ENCODE measurements at regions not wholly inside any gene's neighbourhood (a gene's known extent, or its start where the extent isn't known, plus 50 kb on each side); places are given as distances from the start of the nearest gene placed in this dataset.

DNA sequence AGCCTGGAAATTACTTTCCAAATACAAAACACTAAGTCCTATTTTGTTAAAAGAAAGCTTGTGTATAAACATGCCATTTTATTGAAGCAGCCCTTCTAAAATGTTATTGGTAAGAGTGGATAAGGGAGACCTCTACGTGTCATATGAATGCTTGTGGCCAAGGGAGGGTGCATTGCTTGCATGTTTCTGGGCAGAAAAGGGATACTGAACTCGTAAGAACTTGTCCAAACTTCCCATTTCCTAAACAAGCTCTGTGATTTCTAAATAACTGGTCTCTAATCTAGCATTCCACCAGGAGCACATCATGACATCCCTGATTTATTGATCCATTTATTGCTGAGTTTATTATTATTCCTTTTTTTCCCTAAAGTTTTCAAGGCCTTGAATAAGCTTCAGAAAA is 474.1 kb downstream of the CD109 start:
- no peak for TF ChIP-seq YY1 (IDR thresholded peaks at IDR 0.05; ENCODE audit: borderline replicate concordance in 1 of 3, control insufficient read depth in 1 of 3, extremely low read depth in 1 of 3, insufficient read depth in 3 of 3, insufficient read length in 1 of 3, insufficient replicate concordance in 2 of 3, low read depth in 1 of 3, low read length in 2 of 3)
- no peak for TF ChIP-seq EP300 (IDR thresholded peaks at IDR 0.05; ENCODE audit: low read length)
- TF ChIP-seq CTCF (IDR thresholded peaks at IDR 0.05 in 2 of 3, conservative IDR thresholded peaks at IDR 0.05 in 1 of 3; ENCODE audit: insufficient read depth in 2 of 3, low read depth in 1 of 3, low read length in 3 of 3), result no peak
- no peak for TF ChIP-seq ZNF184 (CRISPR knock-in tag; IDR thresholded peaks at IDR 0.05)
- TF ChIP-seq TEAD2 (tag; IDR thresholded peaks at IDR 0.05), result no peak
- TF ChIP-seq ZNF24 (IDR thresholded peaks at IDR 0.05), result no peak

Measured in K562 (cell line).